ENCODE measurements at regions not wholly inside any gene's neighbourhood (a gene's known extent, or its start where the extent isn't known, plus 50 kb on each side); places are given as distances from the start of the nearest gene placed in this dataset.

- Histone ChIP-seq H3K36me3 (no peaks in the 10 kb centered on the region), H3K4me3 (no peak overlapping the region), H3K9me3 (replicated peaks in 1 of 11) (peaks cover 0 to 44% (median 16%) of the 10 kb centered on the region in 11 experiments; a peak in 14 of 22 replicates), H4K20me1 (no peaks in the 10 kb centered on the region), H3K4me1 (peaks cover 16 to 49% (median 30%) of the 10 kb centered on the region in 10 experiments), H3K9ac (no peak overlapping the region), H3K4me2 (peak overlapping the region in 3 of 11 experiments; percentile 54 to 69 (median 56); a peak in 3 of 22 replicates), H3K27ac (peak overlapping the region in 8 of 11 experiments; percentile 90 to 97 (median 94); a peak in 14 of 22 replicates), H3K27me3 (no peaks in the 10 kb centered on the region)
- no peak for TF ChIP-seq Cebpa-rat (IDR thresholded peaks at IDR 0.05)
Observed at GRCh38 chr12:45646851-45647581, 82.5 kb upstream of the ARID2 start.

DNA sequence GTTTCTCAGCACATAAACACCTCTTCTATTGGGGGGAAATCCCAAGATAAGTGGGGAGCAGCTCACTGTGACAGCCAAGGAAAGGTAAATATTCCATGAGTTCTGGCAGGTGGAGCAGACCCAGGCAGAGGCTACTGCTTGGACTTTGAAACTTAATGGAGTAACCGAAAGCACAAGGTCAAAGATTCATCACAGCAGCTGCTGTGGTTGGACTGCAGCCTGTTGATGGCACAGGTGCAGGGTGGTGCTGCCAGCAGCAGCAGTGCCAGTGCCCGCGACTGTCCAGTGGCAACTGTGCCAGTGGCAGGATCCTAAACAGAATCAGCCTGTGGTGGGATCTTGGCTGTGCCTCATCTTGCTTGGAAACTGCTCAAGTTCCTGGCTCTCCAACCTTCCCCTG is 81.4 kb upstream of the ARID2 start:
- Histone ChIP-seq H3K9ac (no peak overlapping the region), H3K27ac (peak overlapping the region in 7 of 11 experiments; percentile 7 to 93 (median 33); a peak in 10 of 22 replicates), H4K20me1 (no peaks in the 10 kb centered on the region), H3K9me3 (replicated peaks in 1 of 11) (peaks cover 0 to 35% (median 15%) of the 10 kb centered on the region in 11 experiments; a peak in 14 of 22 replicates), H3K27me3 (no peaks in the 10 kb centered on the region), H3K4me1 (peaks cover 16 to 41% (median 29%) of the 10 kb centered on the region in 10 experiments), H3K4me2 (peak overlapping the region in 4 of 11 experiments; percentile 18 to 35 (median 26); a peak in 7 of 22 replicates), H3K36me3 (no peaks in the 10 kb centered on the region), H3K4me3 (no peak overlapping the region)
- TF ChIP-seq Cebpa-rat (IDR thresholded peaks at IDR 0.05): no peak

GRCh38 chr12:45651029-45651428 is 78.5 kb upstream of the ARID2 start:
- peaks cover 0 to 23% (median 10%) of the 10 kb centered on the region in 11 experiments; a peak in 11 of 22 replicates for H3K9me3 ChIP-seq (replicated peaks in 1 of 11)
- peaks cover 0 to 22% (median 10%) of the 10 kb centered on the region in 10 experiments; a peak in 13 of 20 replicates for H3K4me1 ChIP-seq
- TF ChIP-seq Cebpa-rat (IDR thresholded peaks at IDR 0.05): no peak
- H3K27me3 ChIP-seq: no peaks in the 10 kb centered on the region
- no peaks in the 10 kb centered on the region for H3K36me3 ChIP-seq
- no peak overlapping the region for H3K9ac ChIP-seq
- H3K4me3 ChIP-seq: no peak overlapping the region
- no peaks in the 10 kb centered on the region for H4K20me1 ChIP-seq
- no peak overlapping the region for H3K4me2 ChIP-seq
- no peak overlapping the region for H3K27ac ChIP-seq

DNA sequence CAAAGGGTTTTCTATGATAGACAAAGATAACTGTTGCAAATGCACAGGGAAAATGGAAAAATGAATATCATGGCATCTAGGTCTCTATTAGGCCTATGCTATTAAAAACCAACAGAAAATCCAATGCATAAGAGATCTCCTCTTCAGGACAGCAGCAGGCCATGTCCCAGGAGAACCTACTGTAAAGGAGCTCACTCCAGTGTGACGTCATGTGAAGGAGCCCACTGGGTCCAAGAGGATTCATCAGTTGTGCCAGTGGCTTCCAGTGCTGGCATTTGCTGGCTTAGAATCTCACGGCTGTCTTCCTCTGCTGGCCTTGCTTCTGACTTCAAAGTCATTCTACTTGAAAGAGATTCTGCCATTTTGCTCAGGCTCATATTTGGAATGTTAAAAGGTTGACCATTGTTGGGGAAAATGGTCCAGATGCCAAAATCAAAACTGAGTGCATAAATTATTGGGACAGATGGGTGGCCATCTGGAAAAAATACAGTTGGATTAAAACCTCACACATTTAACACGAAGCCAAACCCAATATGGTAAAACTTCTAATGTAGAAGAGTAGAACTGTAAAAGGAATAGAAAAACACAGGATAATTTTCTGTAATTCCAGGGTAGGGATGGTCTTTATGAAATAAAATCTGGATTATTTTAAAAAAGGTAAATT is 75.4 kb upstream of the ARID2 start:
- Histone ChIP-seq H3K36me3 (no peaks in the 10 kb centered on the region), H3K4me3 (no peak overlapping the region), H3K27ac (no peak overlapping the region), H3K9me3 (replicated peaks in 1 of 11) (peaks cover 0 to 3% (median 0%) of the 10 kb centered on the region in 11 experiments; a peak in 1 of 22 replicates), H3K4me1 (peaks cover 6 to 29% (median 20%) of the 10 kb centered on the region in 10 experiments), H4K20me1 (no peaks in the 10 kb centered on the region), H3K27me3 (no peaks in the 10 kb centered on the region), H3K9ac (no peak overlapping the region), H3K4me2 (no peak overlapping the region)
- no peak for TF ChIP-seq Cebpa-rat (IDR thresholded peaks at IDR 0.05)

- Histone ChIP-seq H3K36me3 (no peaks in the 10 kb centered on the region), H3K4me3 (no peak overlapping the region), H3K27ac (no peak overlapping the region), H3K9me3 (replicated peaks in 1 of 11) (peaks cover 0 to 13% (median 0%) of the 10 kb centered on the region in 11 experiments; a peak in 6 of 22 replicates), H3K4me1 (peaks cover 6 to 31% (median 20%) of the 10 kb centered on the region in 10 experiments), H3K9ac (no peak overlapping the region), H3K27me3 (no peaks in the 10 kb centered on the region), H3K4me2 (peak overlapping the region in 4 of 11 experiments; percentile 9 to 44 (median 33); a peak in 4 of 22 replicates), H4K20me1 (no peaks in the 10 kb centered on the region)
- no peak for TF ChIP-seq Cebpa-rat (IDR thresholded peaks at IDR 0.05)
Observed at GRCh38 chr12:45655186-45655585, 74.3 kb upstream of the ARID2 start.

DNA sequence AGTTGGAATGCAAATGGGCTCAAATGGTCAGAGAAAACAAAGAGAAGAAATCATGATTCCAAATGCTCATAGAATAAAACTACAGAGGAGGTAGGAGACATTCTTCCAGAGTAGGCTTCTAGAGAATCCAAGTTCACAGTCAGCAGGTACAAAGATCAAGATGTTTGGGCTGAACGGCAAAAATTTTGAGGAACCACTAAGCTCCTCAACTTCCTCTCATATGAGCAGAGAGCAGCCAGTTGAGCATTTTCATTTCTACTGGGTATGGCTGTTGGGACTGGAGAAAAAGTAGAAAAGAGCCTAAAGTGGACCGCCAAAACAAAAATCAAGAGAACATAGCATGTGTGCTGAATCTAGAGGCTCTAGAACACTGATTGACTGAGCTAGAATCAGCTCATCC is 73.8 kb upstream of the ARID2 start:
- Histone ChIP-seq H3K9ac (no peak overlapping the region), H3K4me2 (peak overlapping the region in 8 of 11 experiments; percentile 4 to 44 (median 34); a peak in 11 of 22 replicates), H3K27me3 (no peaks in the 10 kb centered on the region), H3K36me3 (no peaks in the 10 kb centered on the region), H3K4me3 (no peak overlapping the region), H4K20me1 (no peaks in the 10 kb centered on the region), H3K4me1 (peaks cover 6 to 34% (median 20%) of the 10 kb centered on the region in 10 experiments), H3K27ac (peak overlapping the region in 4 of 11 experiments; percentile 1 to 16 (median 12); a peak in 2 of 22 replicates), H3K9me3 (replicated peaks in 1 of 11) (peaks cover 0 to 19% (median 0%) of the 10 kb centered on the region in 11 experiments; a peak in 8 of 22 replicates)
- no peak for TF ChIP-seq Cebpa-rat (IDR thresholded peaks at IDR 0.05)

- Histone ChIP-seq H3K36me3 (no peaks in the 10 kb centered on the region), H3K4me2 (peak overlapping the region in 10 of 11 experiments; percentile 18 to 62 (median 48); a peak in 17 of 22 replicates), H4K20me1 (no peaks in the 10 kb centered on the region), H3K4me3 (no peak overlapping the region), H3K4me1 (peaks cover 6 to 34% (median 20%) of the 10 kb centered on the region in 10 experiments), H3K27ac (peak overlapping the region in 6 of 11 experiments; percentile 9 to 55 (median 26); a peak in 6 of 22 replicates), H3K9ac (no peak overlapping the region), H3K9me3 (replicated peaks in 1 of 11) (peaks cover 0 to 29% (median 0%) of the 10 kb centered on the region in 11 experiments; a peak in 8 of 22 replicates), H3K27me3 (no peaks in the 10 kb centered on the region)
- no peak for TF ChIP-seq Cebpa-rat (IDR thresholded peaks at IDR 0.05)
Observed at GRCh38 chr12:45658020-45658419, 71.5 kb upstream of the ARID2 start.

- peaks cover 0 to 29% (median 0%) of the 10 kb centered on the region in 11 experiments; a peak in 8 of 22 replicates for H3K9me3 ChIP-seq (replicated peaks in 1 of 11)
- no peaks in the 10 kb centered on the region for H4K20me1 ChIP-seq
- H3K27me3 ChIP-seq: no peaks in the 10 kb centered on the region
- H3K9ac ChIP-seq: no peak overlapping the region
- no peak overlapping the region for H3K27ac ChIP-seq
- H3K4me2 ChIP-seq: peak overlapping the region in 3 of 11 experiments; percentile 6 to 19 (median 13); a peak in 3 of 22 replicates
- peaks cover 6 to 37% (median 21%) of the 10 kb centered on the region in 10 experiments for H3K4me1 ChIP-seq
- no peak overlapping the region for H3K4me3 ChIP-seq
- TF ChIP-seq Cebpa-rat (IDR thresholded peaks at IDR 0.05): no peak
- H3K36me3 ChIP-seq: no peaks in the 10 kb centered on the region
Observed at GRCh38 chr12:45660330-45660729, 69.2 kb upstream of the ARID2 start.

- Histone ChIP-seq H3K36me3 (no peaks in the 10 kb centered on the region), H3K9ac (no peak overlapping the region), H3K4me3 (no peak overlapping the region), H3K4me1 (peaks cover under 1 to 30% (median 9%) of the 10 kb centered on the region in 10 experiments; a peak in 16 of 20 replicates), H3K27me3 (no peaks in the 10 kb centered on the region), H3K27ac (peak overlapping the region in 5 of 11 experiments; percentile 4 to 29 (median 12); a peak in 7 of 22 replicates), H3K9me3 (replicated peaks in 1 of 11) (peaks cover 0 to 29% (median 0%) of the 10 kb centered on the region in 11 experiments; a peak in 8 of 22 replicates), H3K4me2 (peak overlapping the region in 2 of 11 experiments; percentile 2 to 13; a peak in 1 of 22 replicates), H4K20me1 (no peaks in the 10 kb centered on the region)
- no peak for TF ChIP-seq Cebpa-rat (IDR thresholded peaks at IDR 0.05)
Observed at GRCh38 chr12:45663455-45663854, 66.1 kb upstream of the ARID2 start.
